GM10248 (cell line): ENCODE measurements at regions not wholly inside any gene's neighbourhood (a gene's known extent, or its start where the extent isn't known, plus 50 kb on each side); places are given as distances from the start of the nearest gene placed in this dataset.

Experiments
- CTCF ChIA-PET: fragments of 300-600 bp; sonication (Branson Sonifier 250); formaldehyde crosslinking; extraction: SDS; loops from one replicate; lab custom pipeline; 2021; ENCODE audit warnings: antibody characterized with exemption; lab: Yijun Ruan, JAX
- POLR2A ChIA-PET: fragments of 350-650 bp; sonication (Branson Sonifier 250); formaldehyde crosslinking; extraction: SDS; loops from one replicate; lab custom pipeline; 2020; ENCODE audit warnings: antibody characterized with exemption; lab: Yijun Ruan, JAX
- DNase-seq: peaks from one replicate; pipeline ENCODE4 v3.0.0; 2012; ENCODE audit errors: extremely low spot score
- TF ChIP-seq, protein P1 (sequence below): IDR thresholded peaks from 2 replicates; pipeline ENCODE4 v1.5.1; 2012; ENCODE audit warnings: mild to moderate bottlenecking, low read depth; ENCODE audit errors: extremely low read depth, missing control alignments, control extremely low read depth

DNA sequence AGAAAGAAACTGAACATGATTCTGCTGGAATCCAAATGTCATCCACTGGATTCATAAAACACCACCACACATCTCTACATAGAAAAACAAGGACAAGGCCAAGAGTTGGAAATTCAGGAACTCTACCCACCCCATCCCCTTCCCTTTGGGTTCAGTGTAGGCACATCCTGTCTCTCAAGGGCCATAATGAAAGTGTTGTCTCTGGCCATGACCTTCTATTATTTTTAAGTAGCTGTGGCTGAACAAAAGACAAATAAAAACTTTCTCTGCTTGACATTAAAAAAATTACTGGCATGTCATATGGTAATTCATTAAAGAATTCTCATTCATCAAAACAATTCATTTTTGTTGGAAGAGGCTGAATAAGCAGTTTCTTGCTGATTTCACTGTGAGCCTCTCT, 54.9 kb upstream of the ZBTB18 start:
- TF ChIP-seq, protein P1, sequence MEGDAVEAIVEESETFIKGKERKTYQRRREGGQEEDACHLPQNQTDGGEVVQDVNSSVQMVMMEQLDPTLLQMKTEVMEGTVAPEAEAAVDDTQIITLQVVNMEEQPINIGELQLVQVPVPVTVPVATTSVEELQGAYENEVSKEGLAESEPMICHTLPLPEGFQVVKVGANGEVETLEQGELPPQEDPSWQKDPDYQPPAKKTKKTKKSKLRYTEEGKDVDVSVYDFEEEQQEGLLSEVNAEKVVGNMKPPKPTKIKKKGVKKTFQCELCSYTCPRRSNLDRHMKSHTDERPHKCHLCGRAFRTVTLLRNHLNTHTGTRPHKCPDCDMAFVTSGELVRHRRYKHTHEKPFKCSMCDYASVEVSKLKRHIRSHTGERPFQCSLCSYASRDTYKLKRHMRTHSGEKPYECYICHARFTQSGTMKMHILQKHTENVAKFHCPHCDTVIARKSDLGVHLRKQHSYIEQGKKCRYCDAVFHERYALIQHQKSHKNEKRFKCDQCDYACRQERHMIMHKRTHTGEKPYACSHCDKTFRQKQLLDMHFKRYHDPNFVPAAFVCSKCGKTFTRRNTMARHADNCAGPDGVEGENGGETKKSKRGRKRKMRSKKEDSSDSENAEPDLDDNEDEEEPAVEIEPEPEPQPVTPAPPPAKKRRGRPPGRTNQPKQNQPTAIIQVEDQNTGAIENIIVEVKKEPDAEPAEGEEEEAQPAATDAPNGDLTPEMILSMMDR, result no peak
- no peak for DNase-seq
- ChIA-PET POLR2A (no interaction called here), CTCF (no interaction called here)

DNA sequence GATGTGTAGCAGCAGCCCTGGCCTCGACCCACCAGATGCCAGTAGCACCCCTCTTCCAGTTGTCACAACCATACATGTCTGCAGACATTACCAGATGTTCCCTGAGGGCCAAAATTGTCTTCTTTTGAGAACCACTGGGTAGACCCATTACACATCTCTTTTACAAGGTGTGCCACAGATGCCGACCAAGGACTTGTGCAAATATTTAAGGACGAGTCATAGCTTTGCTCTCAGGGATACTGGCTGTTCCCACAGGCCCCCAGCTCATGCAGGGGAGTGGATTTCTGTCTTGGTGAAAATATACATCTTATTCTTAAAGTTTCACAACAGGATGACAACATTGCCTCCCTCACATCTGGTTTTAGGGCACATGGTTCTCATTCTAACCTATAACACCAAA, 59.4 kb upstream of the ZBTB18 start:
- POLR2A ChIA-PET, result no interaction called here
- TF ChIP-seq, protein P1, result no peak
- no peak for DNase-seq
- CTCF ChIA-PET, result no interaction called here

DNA sequence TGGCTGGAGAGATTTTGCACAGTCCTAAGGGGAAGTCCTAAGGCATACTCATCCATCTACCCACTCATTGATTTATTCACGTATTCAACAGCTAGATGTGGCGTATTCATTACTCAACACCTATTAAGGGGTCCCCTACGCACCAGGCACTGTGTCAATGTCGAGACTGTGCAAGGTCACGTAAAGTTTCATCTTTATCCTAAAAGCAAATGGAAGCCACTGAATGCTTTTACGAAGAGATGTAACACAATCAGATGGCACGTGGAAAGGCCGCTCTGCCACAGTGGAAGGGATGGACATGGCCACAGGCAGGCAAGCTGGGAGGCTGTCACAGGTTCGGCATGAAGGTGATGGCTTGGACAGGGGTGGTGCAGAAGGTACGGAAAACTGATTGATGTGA, 66.3 kb upstream of the ZBTB18 start:
- ChIA-PET CTCF (no interaction called here), POLR2A (no interaction called here)
- no peak for DNase-seq
- TF ChIP-seq, protein P1, result no peak

DNA sequence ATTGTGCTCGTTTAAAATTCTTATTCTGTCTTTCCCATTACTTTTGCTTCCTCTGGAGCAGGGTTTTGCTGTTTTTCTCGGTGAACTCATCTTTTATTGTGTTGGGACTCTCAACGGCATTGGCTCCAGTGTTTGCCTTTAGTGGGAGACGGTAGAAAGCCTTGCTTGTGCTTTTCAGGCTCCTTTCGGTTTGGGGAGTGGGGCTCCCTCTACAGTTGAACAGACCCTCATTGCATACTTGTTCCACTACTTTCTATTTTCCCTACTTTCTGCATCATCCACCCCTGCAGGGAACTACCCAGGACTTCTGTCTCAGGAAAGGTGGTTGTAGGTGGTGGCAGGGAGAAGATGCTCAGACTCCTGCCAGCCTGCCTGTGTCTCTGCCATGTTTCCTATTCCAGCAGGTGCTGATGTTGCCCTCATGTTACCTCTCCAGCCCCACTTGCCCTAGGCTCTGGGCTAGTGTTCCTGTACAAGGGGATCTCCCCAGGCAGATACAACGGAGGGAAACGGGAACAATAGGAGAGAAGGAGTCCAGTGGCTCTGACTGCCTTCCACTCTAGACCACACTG, 68.5 kb upstream of the ZBTB18 start:
- DNase-seq, result no peak
- ChIA-PET CTCF (no interaction called here), POLR2A (no interaction called here)
- TF ChIP-seq, protein P1, result no peak

DNA sequence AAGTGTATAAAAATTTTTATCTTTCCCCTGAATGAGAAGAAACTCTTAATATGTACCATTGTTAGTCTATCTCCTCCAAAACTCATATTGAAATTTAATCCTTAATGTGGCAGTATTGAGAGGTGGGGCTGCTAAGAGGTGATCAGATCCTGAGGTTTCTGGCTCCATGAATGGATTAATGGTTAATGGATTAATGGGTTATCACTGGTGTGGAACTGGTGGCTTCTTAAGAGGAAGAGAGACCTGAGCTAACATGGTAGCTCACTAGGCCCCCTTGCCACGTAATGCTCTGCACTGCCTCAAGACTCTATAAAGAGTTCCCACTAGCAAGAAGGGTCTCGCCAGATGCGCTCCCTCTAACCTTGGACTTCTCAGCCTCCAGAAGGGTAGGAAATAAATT, 70.6 kb upstream of the ZBTB18 start:
- no peak for DNase-seq
- TF ChIP-seq, protein P1, result no peak
- ChIA-PET CTCF (interaction anchor here (1.5 kb wide), 1 partner anchor 9 kb away, joined by 5 read pairs; no protein-coding TSS in a partner anchor), POLR2A (no interaction called here)

DNA sequence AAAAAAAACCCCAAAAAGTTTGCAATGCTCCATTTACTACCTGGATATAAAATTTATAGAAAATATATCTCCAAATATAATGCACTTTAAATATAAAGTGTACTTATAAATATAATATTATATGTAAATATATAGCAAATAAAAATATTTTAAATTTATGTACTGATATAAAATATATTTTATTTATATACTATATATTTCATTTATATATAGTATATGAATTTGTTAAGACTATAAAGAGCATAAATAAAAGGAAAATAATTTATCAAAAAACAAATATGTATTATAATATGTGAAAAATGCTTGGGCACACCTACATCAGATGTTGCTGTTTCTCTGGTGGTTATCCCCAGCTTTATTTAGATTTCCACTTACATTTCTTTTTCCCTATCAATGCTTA, 71.0 kb upstream of the ZBTB18 start:
- TF ChIP-seq, protein P1, result no peak
- ChIA-PET POLR2A (no interaction called here), CTCF (no interaction called here)
- no peak for DNase-seq
